PC-3 (cell line): ENCODE measurements at regions not wholly inside any gene's neighbourhood (a gene's known extent, or its start where the extent isn't known, plus 50 kb on each side); places are given as distances from the start of the nearest gene placed in this dataset.
"Not testable (repeated sequence)": the region's sequence is repeated elsewhere in the genome, so short reads cannot be mapped to it uniquely, and the experiment has no call there.

Source experiments
- ATAC-seq: fragments of 200-7000 bp; cut with Tn5 transposase; 2 replicates; pipeline ENCODE4 v1.9.1; 2020; ENCODE audit warnings: mild to moderate bottlenecking, moderate library complexity
- BruUV-seq: library from RNA; stranded (reverse); fragments of 400-500 nt; replicated peaks from 2 replicates; lab custom pipeline; 2021; lab: Mats Ljungman, UMichigan
- CTCF ChIA-PET: fragments of 300-600 bp; sonication (Branson Sonifier 250); formaldehyde crosslinking; loops from one replicate; lab custom pipeline; 2022; ENCODE audit warnings: antibody characterized with exemption; lab: Charles Lee
- POLR2A ChIA-PET: fragments of 300-600 bp; sonication (Branson Sonifier 250); formaldehyde crosslinking; loops from one replicate; lab custom pipeline; 2022; ENCODE audit warnings: antibody characterized with exemption; ENCODE audit not compliant: unreplicated experiment; lab: Charles Lee
- DNase-seq: peaks from one replicate; pipeline ENCODE4 v3.0.0-alpha.2; 2015
- H2AFZ ChIP-seq: fragments of 300-600 bp; sonication (generic); 2 replicates; pipeline ENCODE4 v1.6.0; 2016; ENCODE audit warnings: antibody characterized with exemption, low read length
- H3F3A ChIP-seq: fragments of 300-600 bp; sonication (generic); one replicate; pipeline ENCODE4 v1.6.0; 2017; ENCODE audit warnings: antibody characterized with exemption, low read length, control low read depth, mild to moderate bottlenecking; ENCODE audit not compliant: unreplicated experiment
- H3K27ac ChIP-seq: fragments of 300-600 bp; sonication (generic); 2 replicates; pipeline ENCODE4 v1.5.1; 2016; ENCODE audit warnings: mild to moderate bottlenecking, low read length
- H3K27me3 ChIP-seq: fragments of 300-600 bp; sonication (generic); 2 replicates; pipeline ENCODE4 v1.6.1; 2016; ENCODE audit warnings: low read length, mixed read lengths
- H3K36me3 ChIP-seq: fragments of 300-600 bp; sonication (generic); 2 replicates; pipeline ENCODE4 v1.6.1; 2016; ENCODE audit warnings: low read depth, mixed run types, low read length, mixed read lengths
- H3K4me1 ChIP-seq: fragments of 300-600 bp; sonication (generic); 2 replicates; pipeline ENCODE4 v1.5.1; 2016; ENCODE audit warnings: low read length; ENCODE audit not compliant: insufficient read depth
- H3K4me2 ChIP-seq: fragments of 300-600 bp; sonication (generic); 2 replicates; pipeline ENCODE4 v1.6.0; 2016; ENCODE audit warnings: low read length
- H3K4me3 ChIP-seq: fragments of 300-600 bp; sonication (generic); 2 replicates; pipeline ENCODE4 v1.5.1; 2016; ENCODE audit warnings: mild to moderate bottlenecking, low read length, mixed read lengths
- H3K79me2 ChIP-seq: fragments of 300-600 bp; sonication (generic); 2 replicates; pipeline ENCODE4 v1.6.1; 2017; ENCODE audit warnings: low read length, mixed read lengths
- H3K9ac ChIP-seq: fragments of 300-600 bp; sonication (generic); 2 replicates; pipeline ENCODE4 v1.6.0; 2016; ENCODE audit warnings: mild to moderate bottlenecking, low read length
- H3K9me2 ChIP-seq: fragments of 300-600 bp; sonication (generic); replicated peaks from 2 replicates; pipeline ENCODE4 v1.6.1; 2016; ENCODE audit warnings: mixed run types, low read length, mixed read lengths
- H3K9me3 ChIP-seq: fragments of 300-600 bp; sonication (generic); 2 replicates; pipeline ENCODE4 v1.6.1; 2016; ENCODE audit warnings: low read length, mixed read lengths
- H4K20me1 ChIP-seq: fragments of 300-600 bp; sonication (generic); 2 replicates; pipeline ENCODE4 v1.6.1; 2016; ENCODE audit warnings: low read length, mixed read lengths
- intact Hi-C: fragments of 100-400 bp; cut with micrococcal nuclease; formaldehyde crosslinking; loops from 2 replicates; pipeline ENCODE4 v1.9.0; 2023

DNA sequence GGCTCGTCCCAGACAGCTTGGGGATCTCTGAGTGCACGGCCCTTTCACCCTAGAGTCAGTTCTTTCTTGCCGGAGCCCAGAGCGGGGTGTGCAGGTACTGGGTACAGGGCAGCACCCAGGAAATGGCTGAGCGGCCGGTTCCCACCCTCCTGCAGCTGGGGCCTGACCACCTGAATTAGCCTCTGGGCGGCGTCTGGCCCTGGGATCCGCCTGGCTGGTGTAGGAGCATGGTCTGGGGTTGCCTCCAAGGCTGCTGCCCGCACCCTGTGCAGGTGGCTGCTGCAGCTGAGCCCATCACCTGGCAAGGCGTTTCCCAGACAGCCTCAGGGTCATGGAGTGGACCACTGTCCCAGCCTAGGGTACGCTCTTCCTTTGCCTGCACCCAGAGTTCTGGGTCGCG lies 583.7 kb downstream of the TUBA3C start:
- H3K4me3 ChIP-seq, H3K4me2 ChIP-seq, H3K79me2 ChIP-seq, intact Hi-C loops, H3F3A ChIP-seq, H3K27me3 ChIP-seq, H3K36me3 ChIP-seq, H3K9ac ChIP-seq, H3K9me2 ChIP-seq, DNase-seq, H3K27ac ChIP-seq, H4K20me1 ChIP-seq, ATAC-seq, BruUV-seq, H2AFZ ChIP-seq, POLR2A ChIA-PET, H3K4me1 ChIP-seq, CTCF ChIA-PET, H3K9me3 ChIP-seq: not testable (repeated sequence)

DNA sequence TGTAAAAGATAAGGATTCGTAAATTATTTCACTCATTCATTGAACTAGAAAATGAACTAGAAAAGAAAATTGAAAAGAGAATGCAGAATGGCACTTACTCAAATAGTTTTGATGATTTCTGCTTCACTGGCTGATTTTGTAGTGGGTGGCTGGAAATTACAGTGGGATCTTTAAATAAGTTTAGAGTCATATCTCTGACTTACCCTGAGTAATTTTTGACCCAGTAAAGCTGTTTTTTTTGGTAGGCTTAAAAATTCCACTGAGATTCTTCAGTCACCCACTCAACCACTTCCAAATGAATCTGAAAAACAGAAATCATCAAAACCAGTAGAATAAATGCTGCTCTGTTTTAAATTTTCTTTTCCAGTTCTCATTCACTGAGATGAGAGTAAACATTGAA lies 604.5 kb downstream of the TUBA3C start:
- H3K9ac ChIP-seq, DNase-seq, ATAC-seq, CTCF ChIA-PET, H3K4me3 ChIP-seq, H3K27ac ChIP-seq, H3K36me3 ChIP-seq, H3K79me2 ChIP-seq, intact Hi-C loops, H3K9me2 ChIP-seq, H2AFZ ChIP-seq, H3K4me2 ChIP-seq, H3K9me3 ChIP-seq, H3K27me3 ChIP-seq, H3F3A ChIP-seq, POLR2A ChIA-PET, H3K4me1 ChIP-seq, BruUV-seq, H4K20me1 ChIP-seq: not testable (repeated sequence)

DNA sequence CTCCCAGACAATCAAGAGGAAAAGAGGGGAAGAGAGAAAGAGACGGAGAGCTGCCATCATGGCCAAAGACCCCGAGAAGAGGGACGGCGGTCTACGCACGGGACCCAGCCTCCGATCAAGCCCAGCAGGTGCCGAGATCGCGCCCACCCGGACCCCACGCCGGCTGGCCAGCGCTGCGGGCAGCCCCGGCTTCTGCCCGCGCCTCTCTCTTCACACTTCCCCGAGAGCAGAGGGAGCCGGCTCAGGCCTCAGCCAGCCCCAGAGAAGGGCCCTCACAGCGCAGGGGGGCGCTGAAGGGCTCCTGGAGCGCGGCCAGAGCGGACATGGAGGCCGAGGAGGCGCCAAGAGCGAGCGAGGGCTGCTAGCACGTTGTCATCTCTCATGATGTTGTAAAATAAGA lies 613.7 kb downstream of the TUBA3C start:
- H3K4me2 ChIP-seq, H3K9me2 ChIP-seq, H3F3A ChIP-seq, H3K4me1 ChIP-seq, BruUV-seq, H3K27me3 ChIP-seq, H3K27ac ChIP-seq, CTCF ChIA-PET, ATAC-seq, DNase-seq, H2AFZ ChIP-seq, H3K9ac ChIP-seq, H3K9me3 ChIP-seq, intact Hi-C loops, POLR2A ChIA-PET, H3K79me2 ChIP-seq, H3K36me3 ChIP-seq, H3K4me3 ChIP-seq, H4K20me1 ChIP-seq: not testable (repeated sequence)
